ENCODE measurements at regions not wholly inside any gene's neighbourhood (a gene's known extent, or its start where the extent isn't known, plus 50 kb on each side); places are given as distances from the start of the nearest gene placed in this dataset.
"Not testable (repeated sequence)": the region's sequence is repeated elsewhere in the genome, so short reads cannot be mapped to it uniquely, and the experiment has no call there.

- peak; percentile 82 to 83 for DNase-seq
- peaks cover 17% of the 10 kb centered on the region for H3K4me1 ChIP-seq
- H3K27me3 ChIP-seq, H3K4me3 ChIP-seq: not testable (repeated sequence)
- peak overlapping the region; percentile 68 for H3K27ac ChIP-seq
- peaks cover 23% of the 10 kb centered on the region for H3K9me3 ChIP-seq (replicated peaks)
- H3K36me3 ChIP-seq, result peaks cover 61% of the 10 kb centered on the region
Measured at GRCh38 chr1:95167503-95167902, 50.3 kb downstream of the TLCD4 start.

DNA sequence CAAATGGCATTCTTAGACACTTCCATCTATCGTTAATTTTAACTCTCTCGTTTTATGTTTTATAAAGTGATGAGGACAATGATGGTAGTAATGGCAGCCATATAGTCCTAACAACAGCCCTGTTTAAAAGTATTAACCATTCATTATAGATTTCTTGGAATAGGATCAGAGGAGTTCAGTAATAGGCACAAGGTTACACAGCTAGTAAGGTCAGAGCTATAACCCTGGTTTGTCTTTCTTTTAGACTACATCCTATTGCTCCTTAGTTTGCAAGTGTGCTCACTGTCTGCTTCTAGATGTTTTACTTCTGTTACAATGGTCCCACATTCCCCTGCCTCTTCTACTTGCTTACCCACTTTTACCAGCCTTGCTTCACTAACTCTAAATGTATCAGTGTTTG lies 50.9 kb downstream of the TLCD4 start:
- H3K9me3 ChIP-seq (replicated peaks), result peaks cover 20% of the 10 kb centered on the region
- H3K4me1 ChIP-seq, result peaks cover 17% of the 10 kb centered on the region
- H3K27ac ChIP-seq, result peak overlapping the region; percentile 68
- no peaks in the 10 kb centered on the region for H3K27me3 ChIP-seq
- no peak overlapping the region for H3K4me3 ChIP-seq
- DNase-seq, result no peak
- peaks cover 63% of the 10 kb centered on the region for H3K36me3 ChIP-seq

GRCh38 chr1:95168761-95169351 lies 51.7 kb downstream of the TLCD4 start:
- Histone ChIP-seq H3K4me3 (no peak overlapping the region), H3K4me1 (peaks cover 17% of the 10 kb centered on the region), H3K9me3 (replicated peaks) (peaks cover 13% of the 10 kb centered on the region), H3K36me3 (peaks cover 62% of the 10 kb centered on the region), H3K27me3 (no peaks in the 10 kb centered on the region), H3K27ac (no peak overlapping the region; the same call in 1 of the 2 replicates)
- no peak for DNase-seq

DNA sequence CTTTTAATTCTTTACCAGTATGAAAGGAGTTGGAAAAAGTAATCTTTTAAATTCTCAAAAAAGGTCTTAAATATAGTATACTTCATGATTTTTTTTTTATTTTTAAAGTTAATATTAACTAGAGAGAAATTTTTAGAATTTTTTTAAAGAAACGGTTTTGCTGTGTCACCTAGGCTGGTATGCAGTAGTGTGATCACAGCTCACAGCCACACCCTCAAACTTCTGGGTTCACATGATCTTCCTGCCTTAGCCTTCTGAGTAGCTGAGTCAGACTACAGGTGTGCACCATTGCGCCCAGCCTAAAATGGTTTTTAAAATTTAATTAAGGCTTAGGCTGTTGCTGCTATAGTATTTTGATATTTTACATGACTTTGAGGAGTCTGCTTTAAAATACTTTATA lies 52.4 kb downstream of the TLCD4 start:
- Histone ChIP-seq H3K27ac (no peak overlapping the region), H3K36me3 (peaks cover 61% of the 10 kb centered on the region), H3K4me1 (peaks cover 17% of the 10 kb centered on the region), H3K4me3 (no peak overlapping the region), H3K9me3 (replicated peaks) (peaks cover 13% of the 10 kb centered on the region), H3K27me3 (no peaks in the 10 kb centered on the region)
- DNase-seq, result no peak

GRCh38 chr1:95171270-95172245 lies 54.4 kb downstream of the TLCD4 start:
- H3K36me3 ChIP-seq, result peaks cover 68% of the 10 kb centered on the region
- no peak overlapping the region for H3K27ac ChIP-seq
- no peak overlapping the region for H3K4me3 ChIP-seq
- peaks cover 13% of the 10 kb centered on the region for H3K9me3 ChIP-seq (replicated peaks)
- peaks cover 17% of the 10 kb centered on the region for H3K4me1 ChIP-seq
- H3K27me3 ChIP-seq, result no peaks in the 10 kb centered on the region
- DNase-seq, result no peak

DNA sequence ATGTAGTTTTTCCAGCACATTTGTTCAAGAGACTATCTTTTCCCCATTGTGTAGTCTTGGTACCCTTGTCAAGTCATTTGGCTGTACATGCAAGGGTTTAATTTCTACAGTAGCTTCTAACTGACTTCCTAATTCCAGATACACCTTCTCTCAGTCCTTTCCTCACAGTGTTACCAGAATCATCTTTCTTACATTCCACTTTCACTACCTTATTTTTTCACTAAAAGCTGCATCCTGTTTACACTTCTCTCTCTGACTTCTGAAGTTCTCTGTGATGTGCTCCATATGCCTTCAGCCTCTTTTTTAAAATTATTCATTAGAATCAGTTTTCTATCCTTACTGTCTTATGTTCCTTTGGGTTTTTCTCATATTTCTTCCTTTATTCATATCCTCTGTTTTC lies 57.1 kb upstream of the RWDD3 start:
- Histone ChIP-seq H3K36me3 (peaks cover 85% of the 10 kb centered on the region), H3K4me1 (no peaks in the 10 kb centered on the region), H3K9me3 (replicated peaks) (no peaks in the 10 kb centered on the region; the same call in 1 of the 2 replicates), H3K4me3 (no peak overlapping the region), H3K27me3 (no peaks in the 10 kb centered on the region), H3K27ac (no peak overlapping the region)
- no peak for DNase-seq

- no peaks in the 10 kb centered on the region for H3K27me3 ChIP-seq
- no peak for DNase-seq
Measured at GRCh38 chr1:95179205-95179986, 54.6 kb upstream of the RWDD3 start.

DNA sequence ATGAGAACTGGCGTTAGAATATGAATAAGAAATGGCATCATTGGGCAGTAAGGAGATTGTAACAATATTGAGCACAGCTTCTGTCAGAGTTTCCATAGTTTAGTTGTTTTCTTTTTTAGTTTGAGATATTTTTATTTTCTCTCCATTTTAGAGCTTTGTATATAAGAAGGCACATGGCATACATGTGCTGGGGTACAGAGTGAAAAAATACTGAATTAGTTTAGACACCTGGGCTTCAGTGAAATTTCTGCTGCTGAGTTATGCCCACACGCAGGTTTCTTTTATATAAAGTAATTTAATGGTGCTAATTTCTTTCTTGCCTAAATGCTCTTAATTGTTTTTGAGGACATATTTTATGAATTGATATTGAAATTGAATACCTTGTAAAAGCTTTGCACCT lies 53.6 kb upstream of the RWDD3 start:
- H3K4me1 ChIP-seq, result no peaks in the 10 kb centered on the region
- H3K27me3 ChIP-seq, result no peaks in the 10 kb centered on the region
- no peaks in the 10 kb centered on the region for H3K9me3 ChIP-seq (replicated peaks)
- DNase-seq, result no peak
- H3K27ac ChIP-seq, result no peak overlapping the region
- H3K36me3 ChIP-seq, result peaks cover 85% of the 10 kb centered on the region
- no peak overlapping the region for H3K4me3 ChIP-seq

More at GRCh38 chr1:95179205-95179986, 54.6 kb upstream of the RWDD3 start:
- Histone ChIP-seq H3K9me3 (replicated peaks) (no peaks in the 10 kb centered on the region), H3K27ac (no peak overlapping the region), H3K4me3 (no peak overlapping the region), H3K36me3 (peaks cover 87% of the 10 kb centered on the region), H3K4me1 (no peaks in the 10 kb centered on the region)

GRCh38 chr1:95181096-95181495 lies 52.9 kb upstream of the RWDD3 start:
- H3K4me1 ChIP-seq, result no peaks in the 10 kb centered on the region
- H3K4me3 ChIP-seq, result no peak overlapping the region
- peaks cover 80% of the 10 kb centered on the region for H3K36me3 ChIP-seq
- H3K27ac ChIP-seq, result no peak overlapping the region
- H3K9me3 ChIP-seq (replicated peaks), result no peaks in the 10 kb centered on the region
- DNase-seq, result no peak
- no peaks in the 10 kb centered on the region for H3K27me3 ChIP-seq

DNA sequence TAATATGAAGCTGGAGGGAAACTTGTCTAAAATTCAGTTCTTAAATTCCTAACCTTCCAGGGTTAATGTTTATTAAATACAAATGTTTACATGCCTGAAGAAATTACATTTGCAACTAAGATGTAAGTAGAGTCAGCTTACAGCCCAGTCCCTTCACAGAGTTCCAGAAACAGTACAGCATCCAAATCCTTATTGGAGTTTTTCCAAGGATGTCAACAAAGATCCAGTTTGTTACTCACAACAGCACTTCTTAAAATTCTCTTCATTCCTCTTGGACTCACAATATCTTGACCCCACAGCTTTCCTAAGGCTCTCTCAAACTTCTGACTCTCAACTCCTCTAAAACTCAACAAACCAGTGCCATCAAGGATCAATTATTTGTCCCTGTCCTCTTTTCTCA lies 50.1 kb upstream of the RWDD3 start:
- Histone ChIP-seq H3K27ac (no peak overlapping the region), H3K9me3 (replicated peaks) (no peaks in the 10 kb centered on the region), H3K4me1 (no peaks in the 10 kb centered on the region), H3K36me3 (peaks cover 75% of the 10 kb centered on the region), H3K4me3 (no peak overlapping the region), H3K27me3 (no peaks in the 10 kb centered on the region)
- DNase-seq, result no peak

All from SJCRH30 (cell line).